IMR-90 (cell line): ENCODE measurements at regions not wholly inside any gene's neighbourhood (a gene's known extent, or its start where the extent isn't known, plus 50 kb on each side); places are given as distances from the start of the nearest gene placed in this dataset.

Experiments used
- ATAC-seq: fragments of 200-7000 bp; cut with Tn5 transposase; 2 replicates; pipeline ENCODE4 v1.9.1; 2020; ENCODE audit warnings: low read depth, mild to moderate bottlenecking, moderate library complexity
- BruUV-seq: library from RNA; stranded (reverse); fragments of 400-500 nt; replicated peaks from 2 replicates; lab custom pipeline; 2021; lab: Mats Ljungman, UMichigan
- CTCF ChIA-PET: fragments of 300-600 bp; formaldehyde crosslinking; extraction: SDS; loops from one replicate; lab custom pipeline; 2021; ENCODE audit warnings: antibody characterized with exemption; lab: Yijun Ruan, JAX
- POLR2A ChIA-PET: fragments of 300-600 bp; sonication (Branson Sonifier 250); formaldehyde crosslinking; loops from one replicate; lab custom pipeline; 2022; ENCODE audit warnings: antibody characterized with exemption; ENCODE audit not compliant: unreplicated experiment; lab: Charles Lee
- DNase-seq: peaks from one replicate; pipeline ENCODE4 v3.0.0; 2013
- H2AFZ ChIP-seq: replicated peaks from 2 replicates; pipeline ENCODE3; 2013; ENCODE audit warnings: low read length, mild to moderate bottlenecking; ENCODE audit not compliant: poor library complexity
- H2AK5ac ChIP-seq: 2 replicates; pipeline ENCODE4 v1.6.1; 2013; ENCODE audit warnings: low read depth, low read length, inconsistent platforms
- H2AK9ac ChIP-seq: replicated peaks from 2 replicates; pipeline ENCODE3; 2013; ENCODE audit warnings: mild to moderate bottlenecking, low read depth, low read length, moderate library complexity; ENCODE audit not compliant: poor library complexity
- H2BK120ac ChIP-seq: 2 replicates; pipeline ENCODE4 v1.6.1; 2013; ENCODE audit warnings: low read depth, low read length, inconsistent platforms
- H2BK15ac ChIP-seq: 3 replicates; pipeline ENCODE4 v1.6.1; 2013; ENCODE audit warnings: low read depth, low read length, inconsistent platforms
- H2BK20ac ChIP-seq: 2 replicates; pipeline ENCODE4 v1.6.1; 2013; ENCODE audit warnings: low read depth, mild to moderate bottlenecking, inconsistent platforms, low read length, moderate library complexity
- H2BK5ac ChIP-seq: 2 replicates; pipeline ENCODE4 v1.6.1; 2013; ENCODE audit warnings: mild to moderate bottlenecking, low read depth, low read length, inconsistent platforms; ENCODE audit not compliant: poor library complexity, severe bottlenecking
- H3K14ac ChIP-seq: replicated peaks from 2 replicates; pipeline ENCODE4 v1.6.1; 2013; ENCODE audit warnings: low read depth, low read length, inconsistent platforms
- H3K18ac ChIP-seq: 2 replicates; pipeline ENCODE4 v1.6.1; 2013; ENCODE audit warnings: low read depth, low read length, control low read depth
- H3K23ac ChIP-seq: 2 replicates; pipeline ENCODE4 v1.6.1; 2013; ENCODE audit warnings: low read depth, low read length, inconsistent platforms
- H3K27ac ChIP-seq: 2 replicates; pipeline ENCODE4 v1.5.1; 2013; ENCODE audit warnings: mild to moderate bottlenecking, control low read depth, low read length; ENCODE audit not compliant: insufficient read depth
- H3K27me3 ChIP-seq: 2 replicates; pipeline ENCODE4 v1.6.1; 2013; ENCODE audit warnings: low read length; ENCODE audit not compliant: control insufficient read depth, insufficient read depth
- H3K36me3 ChIP-seq: 2 replicates; pipeline ENCODE4 v1.6.1; 2013; ENCODE audit warnings: low read length, mixed read lengths; ENCODE audit not compliant: control insufficient read depth, insufficient read depth
- H3K4ac ChIP-seq: 2 replicates; pipeline ENCODE4 v1.6.1; 2013; ENCODE audit warnings: low read depth, low read length, inconsistent platforms
- H3K4me1 ChIP-seq: 2 replicates; pipeline ENCODE4 v1.6.1; 2013; ENCODE audit warnings: low read length, mixed read lengths; ENCODE audit not compliant: control insufficient read depth, insufficient read depth
- H3K4me2 ChIP-seq: 2 replicates; pipeline ENCODE4 v1.6.1; 2013; ENCODE audit warnings: low read depth, mild to moderate bottlenecking, control low read depth, low read length, moderate library complexity
- H3K4me3 ChIP-seq: 2 replicates; pipeline ENCODE4 v1.5.1; 2013; ENCODE audit warnings: low read depth, mild to moderate bottlenecking, control low read depth, low read length, moderate library complexity; ENCODE audit not compliant: insufficient read depth
- H3K56ac ChIP-seq: 2 replicates; pipeline ENCODE4 v1.6.1; 2013; ENCODE audit warnings: low read length, inconsistent platforms; ENCODE audit not compliant: insufficient read depth; ENCODE audit errors: extremely low read depth
- H3K79me1 ChIP-seq, 2 experiments: 2 replicates each; pipeline ENCODE4 v1.6.1; 2013; ENCODE audit warnings: low read length in 2 of 2, inconsistent platforms in 1 of 2, low read depth in 1 of 2
- H3K9ac ChIP-seq: 2 replicates; pipeline ENCODE4 v1.6.1; 2013; ENCODE audit warnings: low read depth, low read length, control low read depth
- H3K9me1 ChIP-seq: 2 replicates; pipeline ENCODE4 v1.6.1; 2013; ENCODE audit warnings: low read length, inconsistent platforms; ENCODE audit not compliant: insufficient read depth
- H3K9me3 ChIP-seq: 2 replicates; pipeline ENCODE4 v1.6.1; 2013; ENCODE audit warnings: low read length; ENCODE audit not compliant: control insufficient read depth, insufficient read depth
- H4K20me1 ChIP-seq: 2 replicates; pipeline ENCODE4 v1.6.1; 2013; ENCODE audit warnings: low read length, inconsistent platforms; ENCODE audit not compliant: insufficient read depth
- H4K5ac ChIP-seq: 2 replicates; pipeline ENCODE4 v1.6.1; 2013; ENCODE audit warnings: mild to moderate bottlenecking, low read depth, low read length, control low read depth
- H4K8ac ChIP-seq, 2 experiments: 2 replicates each; pipeline ENCODE4 v1.6.1; 2013; ENCODE audit warnings: low read depth in 2 of 2, low read length in 2 of 2, control low read depth in 1 of 2, inconsistent platforms in 1 of 2
- H4K91ac ChIP-seq: 2 replicates; pipeline ENCODE4 v1.6.1; 2013; ENCODE audit warnings: low read depth, low read length, inconsistent platforms; ENCODE audit not compliant: insufficient read depth
- BHLHE40 ChIP-seq: fragments of 150-350 bp; IDR thresholded peaks from 2 replicates; pipeline ENCODE4 v1.6.1; 2016; ENCODE audit warnings: mild to moderate bottlenecking, low read depth, low read length
- FOS ChIP-seq: fragments of 150-350 bp; IDR thresholded peaks from 2 replicates; pipeline ENCODE4 v1.6.1; 2016; ENCODE audit warnings: low read depth, low read length
- MAZ ChIP-seq: IDR thresholded peaks from 2 replicates; pipeline ENCODE4 v1.6.1; 2012; ENCODE audit warnings: low read depth, mild to moderate bottlenecking, low read length, improper control_type of control experiment, moderate library complexity, borderline replicate concordance
- RAD21 ChIP-seq: IDR thresholded peaks from 2 replicates; pipeline ENCODE4 v1.6.1; 2012; ENCODE audit warnings: low read length, improper control_type of control experiment
- RFX5 ChIP-seq: IDR thresholded peaks from 2 replicates; pipeline ENCODE4 v1.8.0; 2012; ENCODE audit warnings: low read depth, mild to moderate bottlenecking, low read length, moderate library complexity
- SMC3 ChIP-seq: fragments of 150-350 bp; IDR thresholded peaks from 2 replicates; pipeline ENCODE4 v1.6.1; 2016; ENCODE audit warnings: low read depth, mild to moderate bottlenecking, antibody characterized with exemption, low read length, moderate library complexity
- dilution Hi-C: fragments of 300-500 bp; cut with HindIII; formaldehyde crosslinking; loops from one replicate; pipeline ENCODE4 v1.14.3; 2018; ENCODE audit warnings: low sequenced_read_pairs; ENCODE audit not compliant: unreplicated experiment
- in situ Hi-C: fragments of 300-500 bp; cut with MboI; formaldehyde crosslinking; loops from 3 replicates; pipeline ENCODE4 v1.14.3; 2019; ENCODE audit warnings: low sequenced_read_pairs, inconsistent platforms, mixed read lengths
- intact Hi-C: fragments of 100-400 bp; cut with micrococcal nuclease; formaldehyde crosslinking; loops from 2 replicates; pipeline ENCODE4 v1.10.0; 2022
- TF ChIP-seq, protein P1 (sequence below): fragments of 150-350 bp; IDR thresholded peaks from 2 replicates; pipeline ENCODE4 v1.6.1; 2016; ENCODE audit warnings: low read depth, mild to moderate bottlenecking, low read length, moderate library complexity, borderline replicate concordance
- TF ChIP-seq, protein P2 (sequence below): fragments of 150-350 bp; IDR thresholded peaks from 2 replicates; pipeline ENCODE4 v1.6.1; 2017; ENCODE audit warnings: mild to moderate bottlenecking, antibody characterized with exemption, low read length, low read depth

DNA sequence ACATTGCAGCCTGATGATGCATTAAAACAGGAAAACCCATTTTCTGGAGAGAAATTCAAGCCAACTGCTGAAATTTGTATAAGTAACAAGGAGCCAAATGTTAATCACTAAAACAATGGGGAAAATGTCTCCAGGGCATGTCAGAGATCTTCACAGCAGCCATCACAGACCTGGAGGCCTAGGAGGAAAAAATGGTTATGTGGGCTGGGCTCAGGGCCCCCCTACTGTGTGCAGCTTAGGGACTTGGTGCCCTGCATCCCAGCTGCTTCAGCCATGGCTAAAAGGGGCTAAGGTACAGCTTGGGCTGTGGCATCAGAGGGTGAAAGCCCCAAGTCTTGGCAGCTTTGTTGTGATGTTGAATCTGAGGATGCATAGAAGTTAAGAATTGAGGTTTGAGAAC, 479.8 kb downstream of the BCKDHB start:
- H4K20me1 ChIP-seq: no peaks in the 10 kb centered on the region
- H4K8ac ChIP-seq: no peak overlapping the region
- DNase-seq: no peak
- no peak overlapping the region for H3K14ac ChIP-seq
- H2AK5ac ChIP-seq: no peak overlapping the region
- no peaks in the 10 kb centered on the region for H3K79me1 ChIP-seq
- POLR2A ChIA-PET: no interaction called here
- H3K4me2 ChIP-seq: no peak overlapping the region
- H3K18ac ChIP-seq: no peak overlapping the region
- in situ Hi-C loops: no loop called here
- no peak overlapping the region for H3K4me3 ChIP-seq
- H3K27me3 ChIP-seq: no peaks in the 10 kb centered on the region
- H3K4me1 ChIP-seq: no peaks in the 10 kb centered on the region
- dilution Hi-C loops: no loop called here
- H2BK5ac ChIP-seq: no peak overlapping the region
- no peak for ATAC-seq
- BruUV-seq: no TSS peak
- no peak overlapping the region for H3K4ac ChIP-seq
- intact Hi-C loops: no loop called here
- no peak overlapping the region for H3K27ac ChIP-seq
- peaks cover 4% of the 10 kb centered on the region; the same call in 1 of the 2 replicates for H3K9me3 ChIP-seq
- H2BK15ac ChIP-seq: no peak overlapping the region
- CTCF ChIA-PET: no interaction called here
- no peak overlapping the region for H4K91ac ChIP-seq
- no peak overlapping the region for H2BK120ac ChIP-seq
- no peak overlapping the region for H3K9ac ChIP-seq
- H2AK9ac ChIP-seq: no peak overlapping the region
- H4K5ac ChIP-seq: no peak overlapping the region
- no peak overlapping the region for H3K56ac ChIP-seq
- TF ChIP-seq BHLHE40 (no peak), FOS (no peak), MAZ (no peak), RFX5 (no peak), RAD21 (no peak), SMC3 (no peak)
- TF ChIP-seq, protein P1, sequence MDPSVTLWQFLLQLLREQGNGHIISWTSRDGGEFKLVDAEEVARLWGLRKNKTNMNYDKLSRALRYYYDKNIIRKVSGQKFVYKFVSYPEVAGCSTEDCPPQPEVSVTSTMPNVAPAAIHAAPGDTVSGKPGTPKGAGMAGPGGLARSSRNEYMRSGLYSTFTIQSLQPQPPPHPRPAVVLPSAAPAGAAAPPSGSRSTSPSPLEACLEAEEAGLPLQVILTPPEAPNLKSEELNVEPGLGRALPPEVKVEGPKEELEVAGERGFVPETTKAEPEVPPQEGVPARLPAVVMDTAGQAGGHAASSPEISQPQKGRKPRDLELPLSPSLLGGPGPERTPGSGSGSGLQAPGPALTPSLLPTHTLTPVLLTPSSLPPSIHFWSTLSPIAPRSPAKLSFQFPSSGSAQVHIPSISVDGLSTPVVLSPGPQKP: no peak
- TF ChIP-seq, protein P2, sequence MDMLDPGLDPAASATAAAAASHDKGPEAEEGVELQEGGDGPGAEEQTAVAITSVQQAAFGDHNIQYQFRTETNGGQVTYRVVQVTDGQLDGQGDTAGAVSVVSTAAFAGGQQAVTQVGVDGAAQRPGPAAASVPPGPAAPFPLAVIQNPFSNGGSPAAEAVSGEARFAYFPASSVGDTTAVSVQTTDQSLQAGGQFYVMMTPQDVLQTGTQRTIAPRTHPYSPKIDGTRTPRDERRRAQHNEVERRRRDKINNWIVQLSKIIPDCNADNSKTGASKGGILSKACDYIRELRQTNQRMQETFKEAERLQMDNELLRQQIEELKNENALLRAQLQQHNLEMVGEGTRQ: no peak
- no peaks in the 10 kb centered on the region for H3K9me1 ChIP-seq
- H2BK20ac ChIP-seq: no peak overlapping the region
- no peak overlapping the region for H3K23ac ChIP-seq
- no peak overlapping the region for H2AFZ ChIP-seq
- no peaks in the 10 kb centered on the region for H3K36me3 ChIP-seq
